Left lung (tissue), 4 donors: ENCODE measurements at regions not wholly inside any gene's neighbourhood (a gene's known extent, or its start where the extent isn't known, plus 50 kb on each side); places are given as distances from the start of the nearest gene placed in this dataset.

Experiments
- ATAC-seq: fragments of 200-7000 bp; cut with Tn5 transposase; one replicate; pipeline ENCODE4 v1.9.1; 2020; ENCODE audit warnings: moderate library complexity
- DNase-seq, 4 donors: peaks; one replicate each; pipeline ENCODE4 v3.0.0-alpha.2; 2013 to 2020
- H3K27ac ChIP-seq, 2 donors: fragments of 200-600 bp; sonication (generic) in 1 of 2; one replicate each; pipeline versions ENCODE4 v1.5.0 to v1.8.0; 2020 to 2021
- H3K27me3 ChIP-seq, 2 donors: fragments of 200-600 bp; sonication (generic) in 1 of 2; one replicate each; pipeline versions ENCODE4 v1.5.0 to v1.8.0; 2020 to 2021
- H3K36me3 ChIP-seq, 2 donors: fragments of 200-600 bp; sonication (generic) in 1 of 2; one replicate each; pipeline versions ENCODE4 v1.5.0 to v1.8.0; 2020 to 2021
- H3K4me1 ChIP-seq, 2 donors: fragments of 200-600 bp; one replicate each; pipeline ENCODE4 v1.8.0; 2021
- H3K4me3 ChIP-seq, 2 donors: fragments of 200-600 bp; sonication (generic) in 1 of 2; one replicate each; pipeline versions ENCODE4 v1.5.0 to v1.8.0; 2020 to 2021; ENCODE audit warnings: mild to moderate bottlenecking in 1 of 2
- H3K9me3 ChIP-seq, 2 donors: fragments of 200-600 bp; sonication (generic) in 1 of 2; one replicate each; pipeline versions ENCODE4 v1.5.0 to v1.8.0; 2020 to 2021
- CTCF ChIP-seq, 2 donors: fragments of 200-600 bp; sonication (generic) in 1 of 2; IDR thresholded peaks; one replicate each; pipeline versions ENCODE4 v1.5.0 to v1.8.0; 2021; ENCODE audit warnings: antibody characterized with exemption in 2 of 2
- intact Hi-C, 2 donors: fragments of 100-400 bp; cut with DNase I; formaldehyde crosslinking; loops; one replicate each; pipeline versions ENCODE4 v1.11.2 to v1.14.2; 2022
- donor health status: DM: no; HTN: yes; CAD: no.
- donor health status: DM: no; HTN: no; CAD: no.

- Histone ChIP-seq H3K27me3 (no peaks in the 10 kb centered on the region), H3K4me3 (no peak overlapping the region), H3K9me3 (peaks cover 0 to 6% of the 10 kb centered on the region in 2 donors), H3K4me1 (no peaks in the 10 kb centered on the region), H3K27ac (no peak overlapping the region), H3K36me3 (no peaks in the 10 kb centered on the region)
- ATAC-seq (peak; percentile 45), DNase-seq (no peak)
- no peak for TF ChIP-seq CTCF (IDR thresholded peaks at IDR 0.05)
- intact Hi-C loops, result no loop called here
These were observed 341.1 kb downstream of the PMP22 start for GRCh38 chr17:14923981-14924380.

DNA sequence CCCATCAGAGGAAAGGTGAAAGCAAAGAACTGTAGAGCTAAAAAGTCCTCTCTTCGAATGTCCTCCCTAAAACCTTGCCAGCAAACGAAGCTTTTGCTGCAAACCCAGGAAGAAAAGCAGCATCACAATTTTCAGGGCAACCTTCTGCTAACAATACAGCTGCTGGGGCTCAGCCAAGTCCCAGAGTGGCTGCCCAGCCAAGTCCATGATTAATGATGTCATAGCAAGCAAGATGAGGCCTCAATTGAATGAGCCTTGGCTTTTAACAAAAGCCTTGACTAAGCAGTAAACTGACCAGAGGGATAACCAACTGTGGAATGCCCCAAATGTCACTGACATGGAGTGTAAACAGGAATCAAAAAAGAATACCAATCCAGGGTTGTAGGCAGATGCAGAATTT lies 342.7 kb downstream of the PMP22 start:
- TF ChIP-seq CTCF (IDR thresholded peaks at IDR 0.05), result no peak
- no peaks in the 10 kb centered on the region for H3K36me3 ChIP-seq
- no peaks in the 10 kb centered on the region for H3K4me1 ChIP-seq
- no peak overlapping the region for H3K4me3 ChIP-seq
- H3K27me3 ChIP-seq, result no peaks in the 10 kb centered on the region
- ATAC-seq, result no peak
- peak in 1 of 4 donors; percentile 19 for DNase-seq
- H3K9me3 ChIP-seq, result peaks cover 0 to 6% of the 10 kb centered on the region in 2 donors
- no peak overlapping the region for H3K27ac ChIP-seq
- intact Hi-C loops, result no loop called here

- no peak for TF ChIP-seq CTCF (IDR thresholded peaks at IDR 0.05)
- H3K9me3 ChIP-seq, result peaks cover 0 to 6% of the 10 kb centered on the region in 2 donors
- no peak overlapping the region for H3K4me3 ChIP-seq
- H3K36me3 ChIP-seq, result no peaks in the 10 kb centered on the region
- intact Hi-C loops, result no loop called here
- H3K4me1 ChIP-seq, result no peaks in the 10 kb centered on the region
- H3K27ac ChIP-seq, result no peak overlapping the region
- ATAC-seq (no peak), DNase-seq (no peak)
- no peaks in the 10 kb centered on the region for H3K27me3 ChIP-seq
These were observed 343.2 kb downstream of the PMP22 start for GRCh38 chr17:14921936-14922335.

DNA sequence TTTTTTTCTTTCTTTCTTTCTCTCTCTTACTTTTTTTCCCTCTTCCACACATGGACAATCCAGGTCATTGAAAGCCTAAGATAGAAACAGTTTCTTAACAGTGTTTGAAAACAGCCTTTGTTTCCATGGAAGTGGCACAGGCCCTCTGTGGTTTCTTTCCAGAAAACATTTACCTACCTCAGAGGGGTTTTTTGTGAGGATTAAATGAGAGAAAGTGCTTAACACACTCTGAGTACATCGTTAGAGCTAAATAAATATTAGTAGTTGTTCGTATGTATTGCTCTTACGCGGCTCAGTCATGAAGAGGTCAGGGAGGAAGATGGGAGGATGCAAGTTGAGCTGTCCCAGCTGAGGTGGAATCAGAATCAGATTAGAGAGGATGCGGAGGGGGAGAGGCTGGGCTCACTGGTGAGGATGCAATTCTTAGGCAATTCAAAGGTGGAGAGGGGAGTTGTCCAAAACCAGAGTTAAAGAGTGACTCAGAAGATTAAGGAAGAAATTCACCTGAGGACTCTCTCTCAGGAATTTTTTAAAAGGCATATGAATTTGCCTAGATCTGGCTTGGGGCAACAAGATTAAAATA lies 345.4 kb downstream of the PMP22 start:
- H3K9me3 ChIP-seq, result peaks cover 0 to 6% of the 10 kb centered on the region in 2 donors
- H3K4me1 ChIP-seq, result no peaks in the 10 kb centered on the region
- H3K27ac ChIP-seq, result no peak overlapping the region
- DNase-seq, result peak in 1 of 4 donors; percentile 21
- H3K4me3 ChIP-seq, result no peak overlapping the region
- no peaks in the 10 kb centered on the region for H3K36me3 ChIP-seq
- ATAC-seq, result peak; percentile 85
- intact Hi-C loops, result no loop called here
- no peaks in the 10 kb centered on the region for H3K27me3 ChIP-seq
- TF ChIP-seq CTCF (IDR thresholded peaks at IDR 0.05), result no peak

GRCh38 chr17:14919094-14919493 lies 346.0 kb downstream of the PMP22 start:
- intact Hi-C loops, result no loop called here
- Histone ChIP-seq H3K36me3 (no peaks in the 10 kb centered on the region), H3K4me1 (no peaks in the 10 kb centered on the region), H3K9me3 (peaks cover 0 to 6% of the 10 kb centered on the region in 2 donors), H3K4me3 (no peak overlapping the region), H3K27me3 (no peaks in the 10 kb centered on the region), H3K27ac (no peak overlapping the region)
- no peak for ATAC-seq
- TF ChIP-seq CTCF (IDR thresholded peaks at IDR 0.05), result no peak
- no peak for DNase-seq
